Suprapubic skin (tissue), 4 donors: ENCODE measurements at regions not wholly inside any gene's neighbourhood (a gene's known extent, or its start where the extent isn't known, plus 50 kb on each side); places are given as distances from the start of the nearest gene placed in this dataset.

Experiments used
- DNase-seq, 2 donors: peaks; one replicate each; pipeline ENCODE4 v3.0.0-alpha.2; 2019; ENCODE audit warnings: low spot score in 2 of 2
- H3K27ac ChIP-seq: fragments of 200-600 bp; sonication (generic); one replicate; pipeline ENCODE4 v1.5.1; 2019
- H3K27me3 ChIP-seq: fragments of 200-600 bp; sonication (generic); one replicate; pipeline ENCODE4 v1.5.1; 2019
- H3K36me3 ChIP-seq: fragments of 200-600 bp; sonication (generic); one replicate; pipeline ENCODE4 v1.5.1; 2019
- H3K4me1 ChIP-seq: fragments of 200-600 bp; sonication (generic); one replicate; pipeline ENCODE4 v1.5.1; 2019
- H3K4me3 ChIP-seq: fragments of 200-600 bp; sonication (generic); one replicate; pipeline ENCODE4 v1.5.1; 2019; ENCODE audit warnings: mild to moderate bottlenecking
- H3K9me3 ChIP-seq: fragments of 200-600 bp; sonication (generic); one replicate; pipeline ENCODE4 v1.5.1; 2019
- EP300 ChIP-seq: sonication (generic); formaldehyde crosslinking; IDR thresholded peaks from one replicate; pipeline ENCODE4 v1.6.1; 2017; ENCODE audit warnings: antibody characterized with exemption
- POLR2A ChIP-seq, 2 donors: fragments of 450-650 bp; IDR thresholded peaks; one replicate each; pipeline ENCODE4 v1.6.1; 2017; ENCODE audit warnings: antibody characterized with exemption in 2 of 2, mild to moderate bottlenecking in 2 of 2, moderate library complexity in 2 of 2
- POLR2AphosphoS5 ChIP-seq, 3 donors: sonication (generic); formaldehyde crosslinking; IDR thresholded peaks; one replicate each; pipeline ENCODE4 v1.6.1; 2017; ENCODE audit warnings: antibody characterized with exemption in 3 of 3
- WGBS: methylation state at CpG from one replicate; pipeline ENCODE4 v1.1.5; 2018; 5-methylcytosine and 5-hydroxymethylcytosine counted together
- TF ChIP-seq, protein P1 (sequence below), 2 donors: fragments of 200-600 bp in 1 of 2; fragments of 450-650 bp in 1 of 2; sonication (generic) in 1 of 2; IDR thresholded peaks; one replicate each; pipeline ENCODE4 v1.5.1; 2016 to 2019; ENCODE audit warnings: antibody characterized with exemption in 2 of 2, mild to moderate bottlenecking in 1 of 2, moderate library complexity in 1 of 2

DNA sequence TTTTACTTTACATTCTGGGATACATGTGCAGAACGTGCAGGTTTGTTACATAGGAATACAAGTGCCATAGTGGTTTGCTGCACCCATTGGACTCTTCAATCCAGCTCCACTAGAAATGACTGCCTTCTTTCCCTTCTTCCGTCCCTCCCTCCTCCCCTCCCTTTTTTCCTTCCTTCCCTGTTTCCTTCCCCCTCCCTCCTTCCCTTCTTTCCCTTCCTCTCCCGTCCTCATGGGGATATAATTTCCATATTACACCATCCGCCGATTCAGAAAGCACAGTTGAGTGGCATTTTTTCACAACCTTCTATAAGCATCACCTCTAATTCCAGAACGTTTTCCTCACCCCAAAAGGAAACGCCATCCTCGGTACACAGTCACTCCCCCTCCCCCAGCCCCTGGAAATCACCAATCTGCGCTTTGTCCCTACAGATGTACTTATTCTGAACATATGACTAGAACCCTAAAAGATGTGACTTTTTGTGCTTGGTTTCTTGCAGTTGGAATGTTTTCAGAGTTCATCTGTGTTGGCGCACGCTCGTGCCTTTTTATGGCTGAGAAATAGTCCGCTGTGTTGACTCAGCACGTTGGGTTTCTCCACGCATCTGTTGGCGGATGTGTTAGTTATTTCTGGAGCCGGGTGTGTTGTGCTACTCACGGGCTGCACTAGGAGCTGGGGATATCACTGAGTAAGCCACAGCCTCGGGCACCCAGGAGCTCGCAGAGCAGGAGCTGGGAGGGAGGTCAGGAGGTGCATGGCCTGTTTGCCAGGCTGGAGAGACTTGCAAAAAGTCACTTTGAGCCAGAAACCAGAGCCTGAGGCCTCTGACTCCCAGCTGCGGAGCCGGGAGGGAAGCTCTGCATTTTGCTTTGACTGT is 336.4 kb downstream of the SEC14L1 start:
- peaks cover 91% of the 10 kb centered on the region for H3K4me1 ChIP-seq

DNA sequence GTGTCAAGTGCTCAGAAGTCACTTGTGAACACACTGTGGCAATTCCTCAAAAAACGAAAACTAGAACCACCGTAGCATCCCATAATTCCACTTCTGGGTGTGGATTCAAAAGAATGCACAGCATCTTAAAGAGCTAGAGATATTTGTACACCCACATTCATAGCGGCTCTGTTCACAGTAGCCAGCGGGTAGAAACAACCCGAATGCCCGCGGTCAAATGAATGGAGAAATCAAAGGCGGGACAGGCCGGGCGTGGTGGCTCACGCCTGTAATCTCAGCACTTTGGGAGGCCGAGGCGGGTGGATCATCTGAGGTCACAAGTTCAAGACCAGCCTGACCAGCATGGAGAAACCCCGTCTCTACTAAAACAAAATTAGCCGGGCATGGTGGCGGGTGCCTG is 337.5 kb downstream of the SEC14L1 start:
- 75% methylated on average over 16 of the region's 16 CpGs for WGBS
- Histone ChIP-seq H3K4me3 (no peak overlapping the region), H3K27ac (peak overlapping the region; percentile 72), H3K4me1 (peaks cover 80% of the 10 kb centered on the region), H3K9me3 (no peaks in the 10 kb centered on the region), H3K36me3 (peaks cover 12% of the 10 kb centered on the region), H3K27me3 (no peaks in the 10 kb centered on the region)
- no peak for TF ChIP-seq POLR2AphosphoS5 (IDR thresholded peaks at IDR 0.05)
- TF ChIP-seq, protein P1, sequence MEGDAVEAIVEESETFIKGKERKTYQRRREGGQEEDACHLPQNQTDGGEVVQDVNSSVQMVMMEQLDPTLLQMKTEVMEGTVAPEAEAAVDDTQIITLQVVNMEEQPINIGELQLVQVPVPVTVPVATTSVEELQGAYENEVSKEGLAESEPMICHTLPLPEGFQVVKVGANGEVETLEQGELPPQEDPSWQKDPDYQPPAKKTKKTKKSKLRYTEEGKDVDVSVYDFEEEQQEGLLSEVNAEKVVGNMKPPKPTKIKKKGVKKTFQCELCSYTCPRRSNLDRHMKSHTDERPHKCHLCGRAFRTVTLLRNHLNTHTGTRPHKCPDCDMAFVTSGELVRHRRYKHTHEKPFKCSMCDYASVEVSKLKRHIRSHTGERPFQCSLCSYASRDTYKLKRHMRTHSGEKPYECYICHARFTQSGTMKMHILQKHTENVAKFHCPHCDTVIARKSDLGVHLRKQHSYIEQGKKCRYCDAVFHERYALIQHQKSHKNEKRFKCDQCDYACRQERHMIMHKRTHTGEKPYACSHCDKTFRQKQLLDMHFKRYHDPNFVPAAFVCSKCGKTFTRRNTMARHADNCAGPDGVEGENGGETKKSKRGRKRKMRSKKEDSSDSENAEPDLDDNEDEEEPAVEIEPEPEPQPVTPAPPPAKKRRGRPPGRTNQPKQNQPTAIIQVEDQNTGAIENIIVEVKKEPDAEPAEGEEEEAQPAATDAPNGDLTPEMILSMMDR (IDR thresholded peaks at IDR 0.05): no peak
- no peak for TF ChIP-seq EP300
- TF ChIP-seq POLR2A (IDR thresholded peaks at IDR 0.05): no peak
- no peak for DNase-seq

More for the DNA sequence above, 336.4 kb downstream of the SEC14L1 start:
- peak in 1 of 2 donors; percentile 90 for DNase-seq
- TF ChIP-seq, protein P1 (IDR thresholded peaks at IDR 0.05): peak in 1 of 2 donors; percentile 5
- TF ChIP-seq EP300: no peak
- peak in 2 of 3 donors; percentile 18 to 73 for TF ChIP-seq POLR2AphosphoS5 (IDR thresholded peaks at IDR 0.05)
- WGBS: 20% methylated on average over 22 of the region's 22 CpGs
- Histone ChIP-seq H3K9me3 (no peaks in the 10 kb centered on the region), H3K36me3 (peaks cover 1% of the 10 kb centered on the region), H3K27ac (peak overlapping the region; percentile 72), H3K4me3 (no peak overlapping the region), H3K27me3 (no peaks in the 10 kb centered on the region)

DNA sequence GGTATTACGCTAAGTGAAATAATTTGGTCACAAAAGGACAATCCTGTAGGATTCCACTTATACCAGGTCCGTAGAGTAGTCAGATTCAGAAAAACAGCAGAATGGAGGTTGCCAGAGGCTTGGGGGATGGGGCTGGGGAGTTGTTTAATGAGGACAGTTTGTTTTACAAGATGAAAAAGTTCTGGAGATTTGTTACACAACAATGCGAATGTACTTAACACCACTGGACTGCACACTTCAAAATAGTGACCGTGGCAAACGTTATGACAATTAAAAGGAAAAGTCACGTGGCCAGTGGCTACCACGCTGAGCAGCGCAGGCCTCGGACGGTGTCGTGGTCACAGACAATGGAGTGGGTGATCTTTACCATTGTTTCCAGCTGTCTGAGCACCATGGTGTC is 338.1 kb downstream of the SEC14L1 start:
- WGBS: 78% methylated on average over 11 of the region's 11 CpGs
- Histone ChIP-seq H3K4me1 (peaks cover 74% of the 10 kb centered on the region), H3K36me3 (peaks cover 19% of the 10 kb centered on the region), H3K4me3 (no peak overlapping the region), H3K27ac (no peak overlapping the region), H3K27me3 (no peaks in the 10 kb centered on the region), H3K9me3 (no peaks in the 10 kb centered on the region)
- no peak for DNase-seq
- TF ChIP-seq POLR2A (IDR thresholded peaks at IDR 0.05) (no peak), EP300 (no peak), POLR2AphosphoS5 (IDR thresholded peaks at IDR 0.05) (no peak)
- TF ChIP-seq, protein P1 (IDR thresholded peaks at IDR 0.05): no peak

DNA sequence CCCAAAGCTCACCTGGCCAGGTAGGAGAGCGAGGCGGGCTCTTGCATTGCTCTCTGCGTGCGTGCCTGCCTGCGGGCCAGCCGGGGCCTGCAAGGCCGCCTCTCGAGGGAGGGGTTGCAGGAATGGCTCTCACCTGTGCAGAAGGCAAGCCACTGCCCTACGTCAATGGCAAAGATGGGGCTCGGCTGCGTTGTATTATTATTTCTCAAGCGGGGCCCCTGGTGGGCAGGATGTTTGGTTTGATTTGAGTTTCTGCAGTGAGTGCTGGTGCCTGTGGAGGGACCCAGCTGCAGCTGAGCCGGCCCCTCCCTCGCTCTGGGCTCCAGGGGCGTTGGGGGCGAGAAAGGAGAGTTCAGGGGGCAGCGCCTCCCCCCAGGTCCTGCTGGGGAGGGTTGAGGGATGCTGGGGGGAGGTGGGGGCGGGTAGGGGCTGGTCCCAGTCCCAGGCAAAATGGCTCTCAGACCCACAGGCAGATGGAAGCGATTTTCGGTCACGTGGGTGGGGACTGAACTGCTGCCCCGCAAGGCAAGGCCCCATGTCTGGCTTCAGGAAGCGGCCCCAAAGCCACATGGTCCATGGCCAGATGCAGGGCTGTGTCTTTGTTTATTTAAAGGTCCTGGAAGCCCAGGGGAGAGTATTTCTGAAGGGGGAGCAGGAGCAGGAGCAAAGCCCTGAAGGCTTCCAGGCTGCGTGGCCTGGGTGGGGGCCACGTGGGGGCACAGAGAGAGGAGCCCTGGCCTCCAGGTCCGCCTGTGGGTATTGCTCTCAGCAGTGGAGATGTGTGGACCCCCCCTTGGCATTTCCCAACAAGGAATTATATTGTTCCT is 338.8 kb downstream of the SEC14L1 start:
- peaks cover 67% of the 10 kb centered on the region for H3K4me1 ChIP-seq
- H3K36me3 ChIP-seq: peaks cover 20% of the 10 kb centered on the region
- TF ChIP-seq, protein P1 (IDR thresholded peaks at IDR 0.05): no peak
- no peak for TF ChIP-seq POLR2AphosphoS5 (IDR thresholded peaks at IDR 0.05)
- no peak for TF ChIP-seq POLR2A (IDR thresholded peaks at IDR 0.05)
- TF ChIP-seq EP300: no peak
- H3K27ac ChIP-seq: no peak overlapping the region
- WGBS: 47% methylated on average over 18 of the region's 26 CpGs
- H3K27me3 ChIP-seq: no peaks in the 10 kb centered on the region
- no peak for DNase-seq
- no peak overlapping the region for H3K4me3 ChIP-seq
- no peaks in the 10 kb centered on the region for H3K9me3 ChIP-seq

DNA sequence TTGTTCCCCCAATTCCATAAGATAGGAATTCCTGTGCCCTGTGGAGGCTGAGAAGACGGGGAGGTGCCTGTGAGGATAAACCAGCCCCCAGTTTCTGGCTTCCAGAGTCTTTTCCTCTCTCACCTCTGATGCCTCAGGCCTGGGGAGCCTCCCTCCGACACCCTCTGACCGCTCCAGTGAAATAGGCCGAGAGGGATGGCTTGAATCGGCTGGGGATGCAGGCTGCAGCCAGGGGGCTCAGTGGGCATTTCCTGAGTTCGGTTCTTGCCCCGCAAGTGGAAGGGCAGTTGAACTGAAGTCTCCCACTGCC is 339.4 kb downstream of the SEC14L1 start:
- Histone ChIP-seq H3K4me1 (peaks cover 61% of the 10 kb centered on the region), H3K36me3 (peaks cover 20% of the 10 kb centered on the region), H3K27me3 (no peaks in the 10 kb centered on the region), H3K27ac (no peak overlapping the region), H3K4me3 (no peak overlapping the region), H3K9me3 (no peaks in the 10 kb centered on the region)
- no peak for DNase-seq
- WGBS: 82% methylated on average over 7 of the region's 7 CpGs
- no peak for TF ChIP-seq POLR2A (IDR thresholded peaks at IDR 0.05)
- no peak for TF ChIP-seq POLR2AphosphoS5 (IDR thresholded peaks at IDR 0.05)
- TF ChIP-seq EP300: no peak
- TF ChIP-seq, protein P1 (IDR thresholded peaks at IDR 0.05): no peak
